ENCODE measurements at regions not wholly inside any gene's neighbourhood (a gene's known extent, or its start where the extent isn't known, plus 50 kb on each side); places are given as distances from the start of the nearest gene placed in this dataset.
"Not testable (repeated sequence)": the region's sequence is repeated elsewhere in the genome, so short reads cannot be mapped to it uniquely, and the experiment has no call there.

DNA sequence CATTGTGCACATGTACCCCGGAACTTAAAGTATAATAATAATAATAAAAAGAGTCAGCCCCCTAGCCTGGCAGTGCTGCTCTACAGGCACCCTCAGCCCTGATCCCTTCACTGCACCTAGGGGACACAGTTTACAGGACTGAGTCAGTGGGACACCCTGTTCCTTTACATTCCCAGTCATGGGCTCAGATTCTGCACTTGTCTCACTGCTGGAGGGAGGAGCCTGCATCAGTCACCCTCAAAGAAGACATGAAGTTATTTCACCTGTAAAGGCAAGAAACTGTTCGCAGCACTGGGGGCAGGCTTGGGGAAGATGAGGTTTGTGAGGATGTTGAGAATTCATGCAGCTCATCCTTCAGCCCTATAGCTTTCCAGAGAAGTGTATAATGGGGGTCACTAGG is 50.7 kb upstream of the VPREB1 start:
- no peak for DNase-seq (ENCODE audit: low read depth in 2 of 2)

DNA sequence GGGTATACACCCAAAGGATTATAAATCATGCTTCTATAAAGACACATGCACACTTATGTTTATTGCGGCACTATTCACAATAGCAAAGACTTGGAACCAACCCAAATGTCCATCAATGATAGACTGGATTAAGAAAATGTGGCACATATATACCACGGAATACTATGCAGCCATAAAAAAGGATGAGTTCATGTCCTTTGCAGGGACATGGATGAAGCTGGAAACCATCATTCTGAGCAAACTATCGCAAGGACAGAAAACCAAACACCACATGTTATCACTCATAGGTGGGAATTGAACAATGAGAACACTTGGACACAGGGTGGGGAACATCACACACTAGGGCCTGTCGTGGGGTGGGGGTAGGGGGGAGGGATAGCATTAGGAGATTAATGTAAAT is 51.1 kb upstream of the VPREB1 start:
- not testable (repeated sequence) for DNase-seq (ENCODE audit: low read depth in 2 of 2)

DNA sequence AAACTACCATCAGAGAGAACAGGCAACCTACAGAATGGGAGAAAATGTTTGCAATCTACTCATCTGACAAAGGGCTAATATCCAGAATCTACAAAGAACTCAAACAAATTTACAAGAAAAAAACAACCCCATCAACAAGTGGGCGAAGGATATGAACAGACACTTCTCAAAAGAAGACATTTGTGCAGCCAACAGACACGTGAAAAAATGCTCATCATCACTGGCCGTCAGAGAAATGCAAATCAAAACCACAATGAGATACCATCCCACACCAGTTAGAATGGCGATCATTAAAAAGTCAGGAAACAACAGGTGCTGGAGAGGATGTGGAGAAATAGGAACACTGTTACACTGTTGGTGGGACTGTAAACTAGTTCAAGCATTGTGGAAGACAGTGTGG is 51.6 kb upstream of the VPREB1 start:
- not testable (repeated sequence) for DNase-seq (ENCODE audit: low read depth in 2 of 2)

DNA sequence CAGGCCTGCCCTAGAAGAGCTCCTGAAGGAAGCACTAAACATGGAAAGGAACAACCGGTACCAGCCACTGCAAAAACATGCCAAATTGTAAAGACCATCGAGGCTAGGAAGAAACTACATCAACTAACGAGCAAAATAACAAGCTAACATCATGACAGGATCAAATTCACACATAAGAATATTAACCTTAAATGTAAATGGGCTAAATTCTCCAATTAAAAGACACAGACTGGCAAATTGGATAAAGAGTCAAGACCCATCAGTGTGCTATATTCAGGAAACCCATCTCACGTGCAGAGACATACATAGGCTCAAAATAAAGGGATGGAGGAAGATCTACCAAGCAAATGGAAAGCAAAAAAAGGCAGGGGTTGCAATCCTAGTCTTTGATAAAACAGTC is 54.8 kb upstream of the VPREB1 start:
- DNase-seq (ENCODE audit: low read depth in 2 of 2), result not testable (repeated sequence)

DNA sequence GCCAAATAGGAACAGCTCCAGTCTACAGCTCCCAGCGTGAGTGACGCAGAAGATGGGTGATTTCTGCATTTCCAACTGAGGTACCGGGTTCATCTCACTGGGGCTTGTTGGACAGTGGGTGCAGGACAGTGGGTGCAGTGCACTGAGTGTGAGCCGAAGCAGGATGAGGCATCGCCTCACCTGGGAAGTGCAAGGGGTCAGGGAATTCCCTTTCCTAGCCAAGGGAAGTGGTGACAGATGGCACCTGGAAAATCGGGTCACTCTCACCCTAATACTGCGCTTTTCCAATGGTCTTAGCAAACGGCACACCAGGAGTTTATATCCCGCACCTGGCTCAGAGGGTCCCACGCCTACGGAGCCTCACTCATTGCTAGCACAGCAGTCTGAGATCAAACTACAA is 56.7 kb upstream of the VPREB1 start:
- DNase-seq (ENCODE audit: low read depth in 2 of 2), result not testable (repeated sequence)

DNA sequence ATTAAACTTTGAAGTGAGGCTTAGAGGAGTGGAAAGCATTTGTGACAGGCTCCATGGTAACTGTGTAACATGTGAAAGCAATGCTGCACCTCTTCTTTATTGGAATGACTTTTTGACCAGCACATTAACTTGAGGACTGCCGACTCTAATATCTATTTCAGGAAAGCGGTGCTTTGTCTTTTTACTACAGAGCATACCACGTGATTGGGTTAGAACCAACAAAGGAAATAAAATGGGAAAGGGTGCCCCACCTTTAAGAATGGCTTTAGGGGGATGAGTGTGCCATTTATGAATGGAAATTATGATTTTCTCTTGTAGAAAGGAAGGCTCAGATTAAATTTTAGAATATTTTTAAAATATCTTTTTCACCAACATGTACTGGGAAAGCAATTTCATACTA is 57.3 kb upstream of the VPREB1 start:
- DNase-seq (ENCODE audit: low read depth in 2 of 2), result no peak

DNA sequence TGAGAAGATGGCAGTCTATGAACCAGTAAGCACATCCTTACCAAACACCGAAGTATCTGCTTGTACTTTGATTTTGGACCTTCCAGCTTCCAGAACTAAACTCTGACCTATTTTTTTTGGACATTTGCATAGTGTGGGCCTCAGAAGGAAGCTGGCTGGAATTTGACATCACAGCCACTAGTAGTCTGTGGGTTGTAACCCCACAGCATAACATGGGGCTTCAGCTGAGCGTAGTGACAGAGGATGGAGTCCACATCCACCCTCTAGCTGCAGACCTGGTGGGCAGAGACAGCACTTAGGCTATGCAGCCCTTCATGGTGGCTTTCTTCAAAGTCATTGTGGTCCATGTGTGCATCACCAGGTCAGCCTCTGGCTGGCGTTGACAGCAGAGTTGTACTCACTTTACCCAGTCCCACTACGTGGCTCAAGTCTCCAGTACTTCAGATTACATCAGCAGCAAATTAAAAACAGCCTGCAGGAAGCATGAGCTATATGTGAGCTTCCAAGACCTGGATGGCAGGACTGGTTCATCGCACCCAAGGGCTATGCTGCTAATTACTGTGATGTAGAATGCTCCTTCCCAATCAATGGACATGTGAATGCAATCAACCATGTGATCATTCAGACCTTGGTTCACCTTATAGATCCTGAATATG is 58.6 kb upstream of the VPREB1 start:
- no peak for DNase-seq (ENCODE audit: low read depth in 2 of 2)

DNA sequence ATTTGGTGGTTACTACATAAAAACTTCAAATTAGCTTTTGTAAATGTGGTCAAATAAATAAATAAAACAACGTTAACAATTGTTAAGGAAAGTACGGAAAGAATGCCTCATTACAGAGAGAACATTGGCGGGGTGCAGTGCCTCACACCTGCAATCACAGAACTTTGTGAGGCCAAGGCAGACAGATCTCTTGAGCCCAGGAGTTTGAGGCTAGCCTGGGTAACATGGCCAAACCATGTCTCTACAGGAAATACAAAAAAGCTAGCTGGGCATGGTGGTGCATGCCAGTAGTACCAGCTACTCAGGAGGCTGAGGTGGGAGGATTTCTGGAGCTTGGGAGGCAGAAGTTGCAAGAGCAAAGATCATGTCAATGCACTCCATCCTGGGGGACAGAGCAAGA is 59.4 kb upstream of the VPREB1 start:
- DNase-seq (ENCODE audit: low read depth in 2 of 2), result no peak

DNA sequence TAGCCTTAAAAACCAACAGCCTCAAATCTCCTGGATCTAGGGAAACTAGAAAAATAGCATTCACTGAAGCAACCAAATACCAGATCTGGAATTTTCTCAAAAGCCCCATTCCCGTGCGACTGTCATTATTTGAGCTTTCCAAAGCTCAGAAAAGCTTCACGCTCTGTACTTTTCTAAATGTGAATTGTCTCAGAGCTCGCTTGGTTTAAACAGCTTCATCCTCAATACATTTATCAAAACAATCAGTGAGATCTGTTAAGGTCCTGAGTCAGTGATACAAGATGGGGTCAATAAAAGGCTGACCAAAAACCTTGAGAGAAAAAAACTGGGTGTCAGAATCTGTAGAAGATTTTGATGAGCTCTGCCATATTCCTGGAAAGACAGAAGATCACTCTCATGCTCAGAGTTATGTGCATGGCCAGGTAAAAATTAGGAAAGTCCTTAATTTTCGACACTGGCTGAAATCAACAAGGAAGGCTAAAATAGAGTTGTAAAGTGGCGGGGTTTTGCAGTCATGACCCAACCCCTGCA is 60.2 kb upstream of the VPREB1 start:
- DNase-seq (ENCODE audit: low read depth in 2 of 2), result no peak

DNA sequence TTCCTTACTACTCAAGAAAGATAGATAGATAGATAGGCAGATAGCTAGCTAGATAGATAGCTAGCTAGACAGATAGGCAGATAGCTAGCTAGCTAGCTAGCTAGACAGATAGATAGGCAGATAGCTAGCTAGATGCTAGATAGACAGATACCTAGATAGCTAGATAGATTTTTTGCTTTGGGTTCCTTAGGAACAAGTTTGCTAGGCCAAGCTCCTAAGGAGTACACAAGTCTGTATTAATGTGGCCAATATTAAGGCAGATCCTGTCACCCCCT is 61.7 kb upstream of the VPREB1 start:
- DNase-seq (ENCODE audit: low read depth in 2 of 2), result no peak

DNA sequence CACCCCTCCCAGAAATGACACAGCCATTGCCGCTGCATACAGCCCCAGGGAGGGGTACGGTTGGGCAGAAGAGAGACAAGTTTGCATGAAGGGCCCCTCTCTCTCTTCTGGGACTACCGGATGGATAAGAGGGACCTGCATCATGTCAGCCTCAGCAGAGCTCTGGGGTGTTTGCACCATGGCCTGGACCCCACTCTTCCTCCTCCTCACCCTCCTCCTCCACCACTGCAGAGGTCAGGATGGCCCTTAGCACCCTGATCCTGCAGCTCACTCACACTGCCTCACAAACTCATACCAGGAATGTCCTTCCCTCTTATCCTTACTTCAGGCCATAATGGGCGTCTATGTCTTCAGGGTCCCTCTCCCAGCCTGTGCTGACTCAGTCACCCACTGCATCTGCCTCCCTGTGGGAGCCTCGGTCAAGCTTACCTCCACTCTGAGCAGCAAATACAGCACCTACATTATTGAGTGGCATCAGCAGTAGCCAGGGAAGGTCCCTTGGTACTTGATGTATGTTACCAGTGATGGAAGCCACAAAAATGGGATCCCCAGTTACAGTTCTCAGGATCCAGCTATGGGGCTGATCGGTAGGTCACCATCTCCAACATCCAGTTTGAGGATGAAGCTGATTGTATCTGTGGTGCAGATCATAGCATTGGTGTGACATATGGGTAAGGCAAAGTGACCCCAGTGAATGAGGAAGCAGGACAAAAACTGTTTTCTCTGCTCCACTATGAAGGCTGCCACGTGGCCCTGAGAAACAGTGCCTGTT is 62.2 kb upstream of the VPREB1 start:
- DNase-seq (ENCODE audit: low read depth in 2 of 2), result no peak

DNA sequence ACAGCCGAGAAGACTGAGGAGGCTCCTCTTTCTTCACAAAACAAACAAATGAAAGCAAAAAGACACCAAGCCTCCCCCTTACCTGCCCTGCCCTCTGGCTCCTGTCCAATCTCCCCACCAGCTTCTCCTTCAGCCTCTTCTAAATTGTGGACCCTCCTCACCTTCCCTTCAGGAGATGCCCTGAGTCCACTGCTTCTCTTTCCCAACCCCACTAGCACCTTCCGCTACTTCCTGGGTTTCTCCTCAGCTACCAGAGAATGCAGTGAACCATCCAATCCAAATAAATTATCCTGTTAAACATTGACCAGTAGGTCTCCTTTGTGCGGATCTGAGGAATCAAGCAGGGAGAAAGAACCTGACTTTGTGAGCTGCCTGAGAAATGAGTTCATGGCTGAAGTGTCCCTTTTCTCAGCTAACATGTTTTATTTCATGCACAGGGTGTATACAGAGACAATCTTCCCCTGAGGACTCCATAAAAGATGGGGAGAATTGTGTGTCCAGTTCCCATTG is 63.2 kb upstream of the VPREB1 start:
- DNase-seq (ENCODE audit: low read depth in 2 of 2), result no peak

DNA sequence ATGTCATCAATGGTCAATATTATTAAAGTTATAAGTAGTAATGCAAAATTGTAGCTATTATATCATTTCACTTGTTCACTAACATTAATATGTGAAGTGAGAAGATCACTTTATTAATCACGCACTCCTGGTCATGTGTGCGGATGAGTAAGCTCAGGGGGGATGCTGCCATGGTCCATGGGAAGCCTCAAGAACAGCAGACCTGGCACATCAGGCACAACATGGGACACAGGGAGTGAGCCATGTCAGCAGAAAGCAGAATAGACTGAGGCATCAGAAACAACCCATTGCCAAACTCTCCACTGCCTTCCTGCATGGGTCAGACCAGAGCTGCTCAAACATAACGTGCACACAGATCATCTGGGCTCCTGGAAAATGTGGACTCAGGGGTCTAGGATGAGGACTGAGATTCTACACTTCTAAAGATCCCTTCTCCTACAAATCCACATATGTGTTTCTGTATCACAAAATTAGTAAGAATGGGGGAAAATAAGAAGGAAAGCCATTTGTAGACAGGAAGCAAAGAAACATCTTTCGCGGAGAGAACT is 63.8 kb upstream of the VPREB1 start:
- no peak for DNase-seq (ENCODE audit: low read depth in 2 of 2)

DNA sequence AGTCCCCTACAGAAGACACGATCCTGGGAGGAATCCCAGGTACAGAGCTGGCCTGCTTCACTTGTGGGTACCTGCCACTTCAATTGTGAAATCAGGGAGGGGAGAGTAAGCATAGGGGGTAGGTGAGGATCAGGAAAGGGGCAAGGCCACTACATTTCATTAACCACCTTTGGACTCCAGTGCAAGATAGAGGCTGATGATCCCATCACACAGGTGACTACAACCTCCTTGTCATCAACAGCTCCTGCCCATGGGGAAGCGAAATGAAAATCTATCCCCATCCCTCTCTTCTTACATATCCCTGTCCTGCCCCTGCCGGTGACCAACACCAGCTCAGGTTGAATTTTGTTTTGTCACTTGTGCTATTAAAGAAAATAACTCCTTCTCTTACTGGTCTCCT is 64.7 kb upstream of the VPREB1 start:
- DNase-seq (ENCODE audit: low read depth in 2 of 2), result no peak

DNA sequence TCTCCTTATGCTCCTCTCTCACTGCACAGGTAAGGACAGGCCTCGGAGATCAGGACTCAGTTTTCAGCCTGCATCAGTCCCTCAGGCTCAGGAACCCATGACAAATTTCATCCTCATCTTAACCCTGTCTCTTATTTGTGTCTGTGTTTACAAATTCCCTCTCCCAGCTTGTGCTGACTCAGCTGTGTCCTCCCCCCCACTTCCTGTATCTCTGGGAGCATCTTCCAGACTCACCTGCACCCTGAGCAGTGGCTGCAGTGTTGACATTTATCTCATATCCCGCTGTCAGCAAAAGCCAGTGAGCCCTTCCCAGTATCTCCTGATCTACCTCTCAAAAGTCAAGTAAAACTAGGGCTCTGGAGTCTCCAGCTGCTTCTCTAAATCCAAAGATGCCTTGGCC is 65.6 kb upstream of the VPREB1 start:
- no peak for DNase-seq (ENCODE audit: low read depth in 2 of 2)

DNA sequence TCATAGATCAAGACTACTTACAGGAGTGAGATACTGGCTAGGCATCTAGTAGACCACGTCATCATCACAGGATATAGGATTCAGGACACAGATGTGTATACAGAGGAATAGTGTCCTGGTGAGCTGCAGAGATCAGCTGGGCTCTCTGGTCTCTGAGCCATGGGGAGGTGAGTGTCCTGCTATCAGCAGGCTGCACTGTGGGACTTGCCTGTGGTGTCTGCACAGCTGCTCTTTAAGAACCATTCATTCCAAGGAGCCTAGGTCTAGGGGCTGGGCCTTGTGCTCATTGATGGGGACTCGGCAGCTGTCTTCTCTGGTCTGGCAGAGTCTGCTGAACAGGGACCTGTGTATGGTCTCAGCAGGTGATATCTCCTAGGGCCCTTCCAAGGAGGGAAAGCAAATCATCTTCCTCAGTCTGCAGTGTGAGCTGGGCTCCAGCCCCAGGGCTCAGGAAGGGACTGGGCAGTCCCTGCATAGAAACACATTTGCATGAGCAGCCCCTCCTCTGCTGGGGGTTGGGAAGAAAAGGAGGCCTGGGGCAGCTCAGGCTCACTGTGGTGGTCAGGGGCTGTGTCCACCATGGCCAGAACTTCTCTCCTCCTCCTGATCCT is 66.1 kb upstream of the VPREB1 start:
- no peak for DNase-seq (ENCODE audit: low read depth in 2 of 2)

DNA sequence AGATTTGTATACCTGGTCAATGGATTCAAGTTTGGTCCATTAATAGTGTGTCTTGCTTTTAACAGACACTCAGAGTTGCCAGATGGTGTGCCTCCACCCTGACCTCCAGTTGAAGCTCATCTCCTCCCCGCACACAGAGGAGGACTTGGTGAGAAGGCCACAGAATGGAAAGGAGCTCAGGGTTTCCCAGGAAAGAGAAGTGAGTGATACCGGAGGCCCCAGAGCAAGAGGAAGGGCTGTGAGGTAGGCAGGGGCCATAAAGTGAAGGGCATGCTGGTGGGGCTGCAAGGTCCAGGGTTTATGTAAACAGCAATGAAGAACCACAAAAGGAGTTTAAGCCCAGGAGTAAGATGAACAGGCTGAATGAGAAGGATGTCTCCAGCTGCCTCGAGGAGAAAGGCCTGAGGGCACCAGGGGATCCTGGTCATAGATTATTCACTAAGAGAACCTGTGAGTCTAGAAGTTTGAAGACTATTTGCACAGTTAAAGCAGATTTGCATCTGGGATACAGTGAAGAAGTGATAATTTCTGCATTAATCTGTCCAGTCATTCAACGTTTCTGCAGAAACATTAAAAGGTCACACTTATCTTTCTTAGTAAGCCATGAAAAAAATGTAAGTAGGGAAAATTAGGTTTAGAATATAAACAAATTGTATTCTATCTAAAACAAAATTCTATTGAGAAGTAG is 67.5 kb upstream of the VPREB1 start:
- DNase-seq (ENCODE audit: low read depth in 2 of 2), result no peak

DNA sequence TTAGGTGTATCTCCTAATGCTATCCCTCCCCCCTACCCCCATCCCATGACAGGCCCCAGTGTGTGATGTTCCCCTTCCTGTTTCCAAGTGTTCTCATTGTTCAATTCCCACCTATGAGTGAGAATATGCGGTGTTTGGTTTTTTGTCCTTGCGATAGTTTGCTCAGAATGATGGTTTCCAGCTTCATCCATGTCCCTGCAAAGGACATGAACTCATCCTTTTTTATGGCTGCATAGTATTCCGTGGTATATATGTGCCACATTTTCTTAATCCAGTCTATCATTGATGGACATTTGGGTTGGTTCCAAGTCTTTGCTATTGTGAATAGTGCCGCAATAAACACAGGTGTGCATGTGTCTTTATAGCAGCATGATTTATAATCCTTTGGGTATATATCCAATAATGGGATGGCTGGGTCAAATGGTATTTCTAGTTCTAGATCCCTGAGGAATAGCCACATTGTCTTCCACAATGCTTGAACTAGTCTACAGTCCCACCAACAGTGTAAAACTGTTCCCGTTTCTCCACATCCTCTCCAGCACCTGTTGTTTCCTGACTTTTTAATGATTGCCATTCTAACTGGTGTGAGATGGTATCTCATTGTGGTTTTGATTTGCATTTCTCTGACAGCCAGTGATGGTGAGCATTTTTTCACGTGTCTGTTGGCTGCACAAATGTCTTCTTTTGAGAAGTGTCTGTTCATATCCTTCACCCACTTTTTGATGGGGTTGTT is 71.5 kb upstream of the VPREB1 start:
- DNase-seq (ENCODE audit: low read depth in 2 of 2), result not testable (repeated sequence)

DNA sequence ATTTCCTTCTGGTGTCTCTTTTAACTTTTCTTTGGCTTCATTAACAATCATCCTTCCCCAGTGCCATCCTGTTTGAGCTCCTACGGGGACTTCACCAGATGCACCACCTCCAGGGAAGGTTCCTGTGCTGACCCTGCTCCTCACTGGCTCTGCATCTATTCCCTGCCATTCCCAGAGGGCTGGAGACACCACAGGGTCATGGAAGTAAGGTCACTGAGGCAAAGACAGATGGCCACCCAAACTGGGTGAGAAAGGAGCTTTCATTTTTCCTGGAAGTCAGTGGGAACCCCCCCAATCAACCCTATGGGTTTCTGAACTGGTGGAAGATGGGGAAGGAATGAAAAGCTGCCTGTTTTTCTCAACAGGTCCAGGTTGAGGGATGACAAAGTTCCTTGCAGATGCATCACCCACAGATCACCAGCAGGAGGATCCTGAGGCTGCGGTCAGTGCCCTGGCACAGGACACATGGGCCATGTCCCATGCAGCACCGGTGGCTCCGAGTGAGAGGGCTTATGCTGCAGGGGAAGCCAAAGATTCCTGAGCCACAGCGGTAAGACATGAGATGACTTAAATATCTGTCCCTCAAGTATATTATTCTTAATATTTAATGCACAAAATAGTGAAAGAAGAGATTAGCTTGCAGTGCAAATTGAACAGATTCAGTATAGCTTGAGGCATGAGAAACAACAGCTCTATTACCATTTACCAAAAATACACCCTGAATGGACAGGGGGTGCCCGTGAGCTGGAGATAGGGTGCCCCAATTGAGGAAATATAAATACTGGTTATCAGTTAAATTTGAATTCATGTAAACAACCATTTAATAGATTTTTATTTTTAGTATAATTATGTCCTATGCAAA is 73.0 kb upstream of the VPREB1 start:
- DNase-seq (ENCODE audit: low read depth in 2 of 2), result no peak

DNA sequence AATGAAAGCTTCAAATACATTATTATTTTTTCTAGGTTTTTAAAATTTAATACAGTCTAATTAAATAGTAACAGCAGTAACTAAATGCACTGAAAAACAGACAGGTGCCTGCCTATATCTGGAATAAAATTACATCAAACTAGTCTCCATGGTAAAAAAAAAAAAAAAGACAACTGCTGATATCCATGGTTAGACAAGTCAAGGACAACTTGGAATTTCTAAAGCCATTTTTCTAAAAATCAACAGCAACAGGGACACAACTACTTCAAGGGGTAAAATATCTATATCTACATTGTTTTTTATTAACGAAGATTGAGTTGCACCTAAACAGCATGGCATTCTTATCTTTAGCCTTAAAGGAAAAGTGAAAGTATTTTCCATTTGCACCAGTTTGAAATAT is 74.7 kb upstream of the VPREB1 start:
- no peak for DNase-seq (ENCODE audit: low read depth in 2 of 2)

Data from fibroblast of skin of left biceps (primary cell).